LNCaP clone FGC (cell line): ENCODE measurements at regions not wholly inside any gene's neighbourhood (a gene's known extent, or its start where the extent isn't known, plus 50 kb on each side); places are given as distances from the start of the nearest gene placed in this dataset.
"Not testable (repeated sequence)": the region's sequence is repeated elsewhere in the genome, so short reads cannot be mapped to it uniquely, and the experiment has no call there.

Experiments used
- DNase-seq: peaks from one replicate; pipeline ENCODE4 v3.0.0-alpha.2; 2011; ENCODE audit warnings: low read depth
- H3K4me3 ChIP-seq: 2 replicates; pipeline ENCODE4 v1.5.1; 2011; ENCODE audit warnings: mild to moderate bottlenecking, low read depth, low read length, control low read depth
- TF ChIP-seq, protein P1 (sequence below): IDR thresholded peaks from 2 replicates; pipeline ENCODE4 v1.5.1; 2012; ENCODE audit warnings: mild to moderate bottlenecking; ENCODE audit not compliant: control insufficient read depth, insufficient read depth; ENCODE audit errors: extremely low read depth

DNA sequence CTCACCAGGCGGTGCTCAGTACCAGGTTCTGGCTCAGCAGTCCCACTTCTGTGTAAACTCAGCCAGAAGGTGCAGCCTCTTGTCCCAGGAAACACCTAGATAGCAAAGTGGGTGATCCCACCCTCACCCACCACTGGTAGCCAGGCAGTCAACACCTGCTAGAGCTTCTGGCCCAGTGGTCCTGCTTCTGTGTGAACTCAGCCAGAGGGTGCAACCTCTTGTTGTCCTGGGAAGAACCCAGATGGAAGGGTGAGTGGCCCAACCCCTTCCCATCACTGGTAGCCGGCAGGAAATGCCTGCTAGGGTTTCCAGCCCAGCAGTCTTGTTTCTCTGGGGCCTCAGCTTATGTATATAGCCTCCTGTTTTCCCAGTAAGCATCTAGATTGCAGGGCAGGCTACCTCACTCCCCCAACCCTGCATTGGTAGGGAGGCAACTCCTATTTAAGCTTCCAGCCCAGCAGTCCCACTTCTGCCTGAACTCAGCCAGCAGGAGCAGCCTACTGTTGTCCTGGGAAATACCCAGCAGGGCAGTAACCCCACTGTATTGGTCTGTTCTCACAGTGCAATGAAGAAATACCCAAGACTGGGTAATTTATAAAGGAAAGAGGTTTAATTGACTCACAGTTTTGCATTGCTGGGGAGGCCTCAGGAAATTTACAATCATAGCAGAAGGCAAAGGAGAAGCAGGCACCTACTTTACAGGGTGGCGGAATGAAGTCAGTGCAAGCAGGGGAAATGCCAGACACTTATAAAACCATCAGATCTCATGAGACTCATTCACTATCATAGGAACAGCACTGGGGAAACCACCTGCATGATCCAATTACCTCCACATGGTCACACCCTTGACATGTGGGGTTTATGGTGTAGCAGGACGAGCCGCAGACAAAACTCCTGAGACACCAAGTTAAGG, 110.6 kb downstream of the DTWD1 start:
- TF ChIP-seq, protein P1, sequence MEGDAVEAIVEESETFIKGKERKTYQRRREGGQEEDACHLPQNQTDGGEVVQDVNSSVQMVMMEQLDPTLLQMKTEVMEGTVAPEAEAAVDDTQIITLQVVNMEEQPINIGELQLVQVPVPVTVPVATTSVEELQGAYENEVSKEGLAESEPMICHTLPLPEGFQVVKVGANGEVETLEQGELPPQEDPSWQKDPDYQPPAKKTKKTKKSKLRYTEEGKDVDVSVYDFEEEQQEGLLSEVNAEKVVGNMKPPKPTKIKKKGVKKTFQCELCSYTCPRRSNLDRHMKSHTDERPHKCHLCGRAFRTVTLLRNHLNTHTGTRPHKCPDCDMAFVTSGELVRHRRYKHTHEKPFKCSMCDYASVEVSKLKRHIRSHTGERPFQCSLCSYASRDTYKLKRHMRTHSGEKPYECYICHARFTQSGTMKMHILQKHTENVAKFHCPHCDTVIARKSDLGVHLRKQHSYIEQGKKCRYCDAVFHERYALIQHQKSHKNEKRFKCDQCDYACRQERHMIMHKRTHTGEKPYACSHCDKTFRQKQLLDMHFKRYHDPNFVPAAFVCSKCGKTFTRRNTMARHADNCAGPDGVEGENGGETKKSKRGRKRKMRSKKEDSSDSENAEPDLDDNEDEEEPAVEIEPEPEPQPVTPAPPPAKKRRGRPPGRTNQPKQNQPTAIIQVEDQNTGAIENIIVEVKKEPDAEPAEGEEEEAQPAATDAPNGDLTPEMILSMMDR: no peak
- DNase-seq: no peak

GRCh38 chr15:49732109-49732508, 111.3 kb downstream of the DTWD1 start:
- DNase-seq, H3K4me3 ChIP-seq: not testable (repeated sequence)

More for the DNA sequence above, 110.6 kb downstream of the DTWD1 start:
- no peak overlapping the region for H3K4me3 ChIP-seq

DNA sequence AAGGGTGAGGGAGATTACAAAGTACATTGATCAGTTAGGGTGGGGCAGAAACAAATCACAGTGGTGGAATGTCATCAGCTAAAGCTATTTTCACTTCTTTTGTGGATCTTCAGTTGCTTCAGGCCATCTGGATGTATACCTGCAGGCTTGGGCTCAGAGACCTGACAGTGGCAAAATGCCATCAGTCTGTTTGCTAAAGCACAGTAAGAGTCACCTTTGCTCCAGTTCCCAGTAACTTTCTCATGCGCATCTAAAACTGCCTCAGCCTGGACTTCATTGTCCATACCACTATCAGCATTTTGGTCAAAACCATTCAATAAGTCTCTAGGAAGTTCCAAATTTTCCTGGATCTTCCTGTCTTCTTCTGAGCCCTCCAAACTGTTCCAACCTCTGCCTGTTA, 113.2 kb downstream of the DTWD1 start:
- peak; percentile 81 for DNase-seq
- H3K4me3 ChIP-seq: not testable (repeated sequence)

- no peak for DNase-seq
- TF ChIP-seq, protein P1: no peak
- no peak overlapping the region for H3K4me3 ChIP-seq
Measured at GRCh38 chr15:49734831-49735508, 114.1 kb downstream of the DTWD1 start.

GRCh38 chr15:49737127-49737526, 116.3 kb downstream of the DTWD1 start:
- no peak overlapping the region for H3K4me3 ChIP-seq
- TF ChIP-seq, protein P1: no peak
- no peak for DNase-seq

DNA sequence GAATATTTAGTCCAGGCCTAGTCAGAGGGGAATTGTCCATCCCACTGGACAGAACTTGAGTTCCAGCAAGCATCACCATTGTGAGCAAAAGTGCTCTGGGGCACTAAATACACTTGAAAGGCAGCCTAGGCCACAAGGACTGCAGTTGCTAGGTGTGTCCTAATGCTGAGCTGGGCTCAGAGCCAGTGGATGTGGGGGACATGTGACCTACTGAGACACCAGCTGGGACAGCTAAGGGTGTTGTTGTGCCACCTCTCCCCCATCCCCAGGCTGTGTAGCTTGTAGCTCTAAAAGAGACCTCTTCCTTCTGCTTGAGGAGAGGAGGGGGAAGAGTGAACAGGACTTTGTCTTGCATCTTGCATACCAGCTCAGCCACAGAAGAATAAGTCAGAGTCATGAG, 120.9 kb downstream of the DTWD1 start:
- H3K4me3 ChIP-seq: no peak overlapping the region
- DNase-seq: no peak
- TF ChIP-seq, protein P1: no peak

DNA sequence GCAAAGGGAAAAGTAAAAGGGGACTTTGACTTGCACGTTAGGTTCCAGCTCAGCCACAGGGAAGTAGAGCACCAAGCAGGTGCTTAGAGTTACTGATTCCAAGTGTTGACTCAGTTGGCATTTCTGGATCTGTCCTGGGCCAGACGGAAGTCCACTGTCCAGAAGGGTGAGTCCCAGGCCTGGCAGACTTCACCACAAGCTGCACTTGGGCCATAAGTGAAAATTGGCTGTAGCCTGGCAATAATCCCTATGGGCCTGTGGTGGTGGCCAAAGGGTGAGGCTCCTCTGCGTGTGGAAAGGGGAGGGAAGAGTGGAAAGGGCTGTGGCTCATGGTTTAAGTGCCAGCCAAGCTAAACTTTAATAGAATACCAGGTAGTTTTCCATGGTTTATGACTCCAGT, 121.5 kb downstream of the DTWD1 start:
- TF ChIP-seq, protein P1: no peak

More for the DNA sequence above, 121.5 kb downstream of the DTWD1 start:
- no peak for DNase-seq
- H3K4me3 ChIP-seq: no peak overlapping the region
